HG03432 (cell line): ENCODE measurements at regions not wholly inside any gene's neighbourhood (a gene's known extent, or its start where the extent isn't known, plus 50 kb on each side); places are given as distances from the start of the nearest gene placed in this dataset.
"Not testable (repeated sequence)": the region's sequence is repeated elsewhere in the genome, so short reads cannot be mapped to it uniquely, and the experiment has no call there.

Source experiments
- ATAC-seq: cut with Tn5 transposase; IDR thresholded peaks from one replicate; pipeline ENCODE4 v1.9.1; 2021; ENCODE audit warnings: mild to moderate bottlenecking, moderate library complexity; ENCODE audit not compliant: unreplicated experiment

- no peak for ATAC-seq
These were observed 769.3 kb downstream of the SORCS1 start for GRCh38 chr10:106395041-106395749.

- no peak for ATAC-seq
These were observed 771.7 kb downstream of the SORCS1 start for GRCh38 chr10:106392778-106393177.

- no peak for ATAC-seq
These were observed 777.4 kb downstream of the SORCS1 start for GRCh38 chr10:106387063-106387462.

- no peak for ATAC-seq
These were observed 780.0 kb downstream of the SORCS1 start for GRCh38 chr10:106384496-106384895.

GRCh38 chr10:106380706-106381105 lies 783.8 kb downstream of the SORCS1 start:
- no peak for ATAC-seq

GRCh38 chr10:106378251-106378650 lies 786.3 kb downstream of the SORCS1 start:
- no peak for ATAC-seq

GRCh38 chr10:106370751-106371150 lies 793.8 kb downstream of the SORCS1 start:
- no peak for ATAC-seq

GRCh38 chr10:106360870-106361269 lies 803.6 kb downstream of the SORCS1 start:
- no peak for ATAC-seq

- no peak for ATAC-seq
These were observed 809.1 kb downstream of the SORCS1 start for GRCh38 chr10:106355450-106355849.

- no peak for ATAC-seq
These were observed 815.6 kb downstream of the SORCS1 start for GRCh38 chr10:106348933-106349332.

- ATAC-seq: no peak
These were observed 817.0 kb downstream of the SORCS1 start for GRCh38 chr10:106347547-106347946.

GRCh38 chr10:106343539-106343938 lies 821.0 kb downstream of the SORCS1 start:
- ATAC-seq: not testable (repeated sequence)

GRCh38 chr10:106341356-106341755 lies 823.1 kb downstream of the SORCS1 start:
- no peak for ATAC-seq

- ATAC-seq: no peak
These were observed 826.0 kb downstream of the SORCS1 start for GRCh38 chr10:106338486-106338885.

GRCh38 chr10:106336874-106337273 lies 827.6 kb downstream of the SORCS1 start:
- no peak for ATAC-seq

GRCh38 chr10:106327747-106328146 lies 836.8 kb downstream of the SORCS1 start:
- ATAC-seq: no peak

GRCh38 chr10:106320876-106321275 lies 843.6 kb downstream of the SORCS1 start:
- no peak for ATAC-seq

GRCh38 chr10:106320078-106320477 lies 844.4 kb downstream of the SORCS1 start:
- ATAC-seq: no peak

GRCh38 chr10:106317554-106317953 lies 847.0 kb downstream of the SORCS1 start:
- ATAC-seq: no peak

GRCh38 chr10:106313041-106313440 lies 851.5 kb downstream of the SORCS1 start:
- no peak for ATAC-seq

- no peak for ATAC-seq
These were observed 852.4 kb downstream of the SORCS1 start for GRCh38 chr10:106312087-106312486.

- ATAC-seq: no peak
These were observed 852.9 kb downstream of the SORCS1 start for GRCh38 chr10:106311590-106311989.

- ATAC-seq: no peak
These were observed 853.9 kb downstream of the SORCS1 start for GRCh38 chr10:106310596-106310995.
